ENCODE measurements at regions not wholly inside any gene's neighbourhood (a gene's known extent, or its start where the extent isn't known, plus 50 kb on each side); places are given as distances from the start of the nearest gene placed in this dataset.
"Not testable (repeated sequence)": the region's sequence is repeated elsewhere in the genome, so short reads cannot be mapped to it uniquely, and the experiment has no call there.

DNA sequence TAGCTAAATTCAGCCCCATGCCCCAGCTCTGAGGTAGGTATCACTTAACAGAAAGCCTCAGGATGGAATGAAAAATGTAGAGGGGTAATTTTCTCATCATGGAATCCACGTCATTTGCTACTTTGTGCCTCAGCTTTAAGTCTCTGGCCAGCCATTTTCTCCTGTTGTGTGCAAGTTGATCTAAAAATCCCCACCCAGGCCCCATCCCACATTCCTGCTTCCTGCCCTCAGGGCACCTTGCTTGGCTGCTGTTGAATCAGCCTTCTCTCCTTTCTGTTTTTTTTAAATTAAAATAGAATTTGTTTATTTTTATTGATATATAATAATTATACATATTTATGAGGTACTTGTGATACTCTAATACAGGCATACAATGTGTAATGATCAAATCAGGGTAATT is 179.9 kb upstream of the TSHZ3 start:
- DNase-seq (ENCODE audit: low spot score): no peak

DNA sequence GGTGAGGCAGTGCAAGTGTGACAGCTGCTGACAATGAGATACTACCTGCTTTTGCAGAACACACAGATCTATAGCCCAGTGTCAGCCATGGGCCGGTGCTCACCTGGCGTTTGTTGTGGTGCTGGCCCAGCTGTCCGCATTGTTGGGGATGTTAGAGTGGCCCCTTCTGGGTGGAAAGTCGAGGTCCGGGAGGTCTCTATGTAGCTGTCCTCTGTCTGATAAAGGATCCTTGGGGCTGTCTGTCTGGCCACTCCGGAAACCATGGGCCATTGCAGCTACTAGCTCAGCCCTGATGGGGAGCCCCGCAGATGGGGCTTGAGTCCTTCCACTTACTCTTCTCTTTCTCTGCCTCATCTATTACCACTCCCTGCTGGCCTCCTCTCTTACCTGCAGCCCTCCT is 181.5 kb upstream of the TSHZ3 start:
- no peak for DNase-seq (ENCODE audit: low spot score)

DNA sequence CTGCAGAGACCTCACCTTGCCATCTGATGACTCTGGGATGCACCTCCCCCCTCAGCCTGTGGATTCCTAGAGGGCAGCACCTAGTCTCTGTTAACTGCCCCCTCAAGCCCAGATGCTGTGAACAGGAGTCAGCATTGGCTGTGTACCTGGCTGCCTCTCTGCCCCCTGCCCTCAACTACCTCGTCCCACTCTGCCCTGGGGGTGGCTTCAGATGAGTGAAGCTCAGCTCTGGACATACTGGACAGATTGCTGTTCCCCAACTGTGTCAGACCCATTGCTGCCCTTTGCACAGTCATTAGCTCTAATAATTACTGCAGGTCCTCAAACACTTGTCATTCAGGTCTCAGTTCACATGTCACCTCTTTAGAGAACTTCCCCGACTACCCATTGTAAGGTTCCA is 182.1 kb upstream of the TSHZ3 start:
- no peak for DNase-seq (ENCODE audit: low spot score)

DNA sequence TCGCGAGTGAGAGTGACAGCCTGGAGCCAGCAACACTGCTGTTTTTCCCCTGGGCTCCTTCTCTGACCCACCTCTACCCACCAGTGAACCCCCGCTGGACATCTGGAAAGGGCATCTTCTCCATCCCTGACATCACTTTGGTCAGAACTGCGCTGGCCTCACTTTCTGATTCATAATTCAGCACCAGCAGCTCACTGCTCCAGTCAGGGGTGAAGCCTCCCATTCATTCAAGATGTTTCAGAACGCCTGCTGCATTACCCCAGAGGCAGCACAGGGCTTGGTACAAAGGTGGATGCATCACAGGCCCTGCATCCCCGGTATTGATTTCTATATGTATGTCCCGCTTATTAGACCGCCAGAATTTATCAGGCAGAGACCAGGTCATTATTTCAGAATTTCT is 182.8 kb upstream of the TSHZ3 start:
- DNase-seq (ENCODE audit: low spot score): no peak

DNA sequence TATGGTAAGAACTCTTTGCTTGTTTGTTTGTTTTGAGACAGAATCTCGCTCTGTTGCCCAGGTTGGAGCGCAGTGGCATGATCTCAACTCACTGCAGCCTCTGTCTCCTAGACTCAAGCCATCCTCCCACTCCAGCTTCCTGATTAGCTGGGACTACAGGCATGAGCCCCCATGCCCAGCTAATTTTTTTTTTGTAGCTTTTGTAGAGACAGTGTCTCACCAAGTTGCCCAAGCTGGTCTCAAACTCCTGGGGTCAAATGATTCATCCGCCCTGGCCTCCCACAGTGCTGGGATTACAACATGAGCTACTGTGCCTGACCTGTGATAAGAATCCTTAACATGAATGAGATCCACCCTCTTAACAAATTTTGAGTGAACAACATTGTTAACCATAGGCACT is 183.9 kb upstream of the TSHZ3 start:
- no peak for DNase-seq (ENCODE audit: low spot score)

DNA sequence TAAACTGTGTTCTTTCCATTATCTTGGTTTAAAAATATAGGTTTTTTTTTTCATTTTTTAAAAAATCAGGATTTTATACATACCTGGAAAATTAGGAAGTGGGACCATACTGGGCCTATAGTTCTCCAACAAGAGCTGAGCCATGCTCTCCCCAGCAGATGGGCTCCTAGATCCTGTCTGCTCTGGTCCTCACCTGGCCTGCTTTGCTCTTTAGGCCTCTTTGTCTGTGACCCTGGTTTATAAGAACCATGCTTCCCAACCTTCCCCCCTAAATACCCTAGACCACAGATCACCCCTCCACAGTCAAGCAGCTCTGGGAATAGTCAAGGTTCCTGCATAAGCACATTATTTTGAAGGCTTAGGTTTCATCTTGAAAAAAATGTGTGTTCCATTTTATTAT is 185.0 kb upstream of the TSHZ3 start:
- DNase-seq (ENCODE audit: low spot score): no peak

DNA sequence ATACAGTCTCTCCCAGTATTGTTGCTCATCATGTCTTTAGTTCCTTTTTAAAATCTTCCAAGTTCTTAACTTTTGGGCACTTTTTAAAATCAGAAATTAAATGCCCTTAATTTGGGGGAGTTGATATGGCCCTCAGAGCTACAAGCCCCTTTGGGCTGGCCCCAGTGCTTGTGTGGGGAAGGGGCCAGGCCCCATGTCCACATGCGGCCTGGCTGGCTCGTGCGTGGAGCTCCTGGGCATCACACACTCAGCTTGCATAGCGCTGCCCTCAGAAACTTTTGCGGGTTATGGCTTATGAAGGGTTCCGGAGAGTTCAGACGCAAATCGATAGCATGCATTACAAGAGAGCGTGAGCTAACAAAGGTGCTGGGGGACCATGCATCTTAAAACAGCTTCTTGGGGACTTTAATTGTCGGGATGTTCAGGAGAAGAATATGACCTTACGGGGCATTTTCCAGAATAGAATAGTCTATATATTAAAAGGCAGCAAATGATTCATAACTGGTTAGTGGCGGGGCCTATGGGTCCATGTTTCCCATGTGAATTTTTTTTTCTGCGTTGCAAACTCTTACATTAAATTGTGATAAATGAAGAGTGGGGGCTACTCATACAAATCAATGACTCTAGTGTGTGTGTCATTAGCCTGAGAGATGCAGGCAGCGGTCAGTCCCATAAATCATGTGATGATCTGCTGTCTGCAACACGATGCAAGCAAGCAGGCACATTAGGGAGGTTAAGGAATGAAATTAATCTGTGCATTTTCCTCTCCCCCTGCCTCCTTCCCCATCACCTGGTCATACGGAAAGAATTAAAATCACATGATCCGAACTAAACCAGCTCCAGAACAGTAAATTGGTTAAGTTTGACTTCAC is 185.8 kb upstream of the TSHZ3 start:
- no peak for DNase-seq (ENCODE audit: low spot score)

DNA sequence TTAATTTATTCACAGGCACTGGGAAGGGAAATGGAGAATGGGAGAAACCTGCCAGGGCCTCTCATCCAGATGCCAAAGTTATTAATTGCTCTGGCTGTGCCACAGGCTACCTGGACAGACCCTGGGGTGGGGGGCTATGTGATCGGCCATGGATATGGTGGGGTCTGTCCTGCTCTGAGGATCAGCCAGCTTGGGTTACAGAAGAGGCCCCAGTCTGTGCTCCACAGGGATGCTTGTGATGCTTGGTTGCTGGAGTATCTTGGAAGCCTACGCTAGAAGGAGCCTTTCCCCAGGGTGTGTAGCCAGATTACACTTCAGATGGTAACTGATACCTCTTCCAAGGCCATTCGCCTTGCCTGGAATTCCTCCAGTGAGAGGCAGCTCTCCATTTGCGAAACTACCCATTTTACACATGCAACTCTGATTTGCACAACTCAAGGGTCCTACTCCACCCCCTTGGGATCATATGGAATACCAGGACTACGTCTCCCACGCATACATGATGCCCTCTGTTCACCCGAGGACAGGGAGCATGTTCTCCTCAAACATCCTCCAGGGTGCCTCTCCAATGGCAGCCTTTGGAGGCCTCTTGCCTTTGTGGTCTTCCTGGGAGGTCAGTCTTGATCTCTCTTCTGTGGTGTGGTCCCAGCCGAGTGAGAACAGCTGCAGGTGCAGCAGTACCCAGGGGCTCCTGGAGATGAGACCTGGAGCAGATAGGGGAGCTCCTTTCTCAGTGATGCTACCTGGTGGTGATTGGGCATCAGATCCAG is 186.6 kb upstream of the TSHZ3 start:
- no peak for DNase-seq (ENCODE audit: low spot score)

DNA sequence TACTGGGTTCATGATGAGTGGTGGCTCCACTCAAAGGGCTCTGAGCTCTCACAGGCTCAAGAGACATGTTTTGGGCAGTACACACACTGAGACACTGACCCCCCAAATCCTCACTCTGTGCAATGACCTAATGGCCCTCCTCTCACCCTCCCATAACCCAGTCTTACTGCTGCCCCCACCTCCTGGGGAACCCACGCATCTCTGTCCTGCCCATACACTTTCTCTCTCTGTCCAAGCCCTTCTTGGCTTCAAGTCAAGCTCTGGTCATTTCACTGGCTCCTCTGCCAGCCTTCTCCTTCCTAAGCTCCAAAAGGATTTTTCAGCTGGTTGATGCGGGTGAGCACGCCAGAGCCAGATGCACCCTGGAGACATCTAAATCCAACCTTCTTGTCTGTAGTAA is 187.9 kb upstream of the TSHZ3 start:
- DNase-seq (ENCODE audit: low spot score): no peak

DNA sequence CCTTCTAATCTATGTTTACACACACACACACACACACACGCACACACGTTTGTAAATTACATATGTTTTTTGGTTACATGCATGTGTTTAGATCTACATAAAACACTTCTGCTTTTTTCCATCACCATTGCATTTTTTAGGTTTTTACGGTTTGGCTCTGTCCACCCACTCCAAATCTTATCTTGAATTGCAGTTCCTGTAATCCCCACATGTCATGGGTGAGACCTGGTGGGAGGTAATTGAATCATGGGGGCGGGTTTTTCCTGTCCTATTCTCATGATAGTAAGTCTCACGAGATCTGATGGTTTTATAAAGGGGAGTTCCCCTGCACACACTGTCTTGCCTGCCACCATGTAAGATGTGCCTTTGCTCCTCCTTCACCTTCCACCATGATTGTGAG is 188.7 kb upstream of the TSHZ3 start:
- not testable (repeated sequence) for DNase-seq (ENCODE audit: low spot score)

DNA sequence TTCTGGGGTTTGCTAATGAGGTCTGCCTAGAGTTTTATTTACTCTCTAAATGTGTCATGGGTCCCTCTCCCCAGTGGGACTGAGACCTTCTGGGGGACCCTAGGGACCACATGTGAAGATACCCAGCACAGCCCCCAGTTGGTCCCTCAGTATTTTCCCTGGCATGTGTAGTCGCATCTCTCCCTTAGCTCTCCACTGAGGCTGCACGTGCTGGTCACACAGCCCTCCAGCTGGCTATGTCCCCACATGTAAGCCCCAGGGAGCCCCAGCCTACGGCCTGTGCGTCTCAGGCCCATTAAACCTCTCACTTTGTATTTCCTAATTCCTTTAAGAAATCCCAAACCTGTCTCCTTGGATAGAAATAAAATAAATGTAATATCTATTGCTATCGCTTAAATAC is 189.6 kb upstream of the TSHZ3 start:
- no peak for DNase-seq (ENCODE audit: low spot score)

DNA sequence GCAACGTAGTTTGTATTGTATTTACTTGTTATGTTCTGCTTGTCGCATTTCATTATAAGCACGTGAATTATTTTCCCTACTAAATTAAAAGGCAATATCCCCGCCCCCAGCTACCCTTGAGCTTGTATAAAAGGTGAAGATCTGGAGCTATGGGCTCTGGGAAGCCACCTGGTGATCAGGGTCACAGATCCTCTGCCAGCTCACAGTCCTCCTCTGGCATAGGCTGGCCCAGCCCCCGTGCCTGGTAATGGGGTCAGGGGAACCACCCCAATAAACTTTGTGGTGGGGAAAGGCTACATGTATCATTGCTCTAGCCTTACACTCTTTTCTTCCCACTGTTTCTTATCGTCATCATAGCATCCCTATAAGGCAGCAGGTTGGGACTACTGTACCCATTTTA is 190.2 kb upstream of the TSHZ3 start:
- DNase-seq (ENCODE audit: low spot score): no peak

DNA sequence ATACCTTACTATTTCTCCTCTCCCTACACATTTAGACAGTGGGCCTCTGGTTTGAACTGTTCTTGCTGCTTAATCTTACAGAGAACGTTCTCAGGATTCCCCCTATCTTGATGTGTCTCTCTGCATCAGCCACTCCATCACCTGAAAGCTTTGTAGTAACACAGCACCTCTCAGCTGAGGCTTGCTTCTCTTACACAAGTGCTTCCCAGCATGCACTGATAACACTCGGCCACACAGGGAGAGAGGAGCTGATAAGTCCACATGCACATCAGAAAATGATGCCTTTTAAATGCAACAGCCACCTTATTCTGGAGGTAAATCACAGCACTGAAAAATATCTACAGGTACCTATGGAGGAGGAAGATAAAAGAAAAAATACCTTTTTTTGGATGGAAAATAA is 192.2 kb upstream of the TSHZ3 start:
- DNase-seq (ENCODE audit: low spot score): no peak

DNA sequence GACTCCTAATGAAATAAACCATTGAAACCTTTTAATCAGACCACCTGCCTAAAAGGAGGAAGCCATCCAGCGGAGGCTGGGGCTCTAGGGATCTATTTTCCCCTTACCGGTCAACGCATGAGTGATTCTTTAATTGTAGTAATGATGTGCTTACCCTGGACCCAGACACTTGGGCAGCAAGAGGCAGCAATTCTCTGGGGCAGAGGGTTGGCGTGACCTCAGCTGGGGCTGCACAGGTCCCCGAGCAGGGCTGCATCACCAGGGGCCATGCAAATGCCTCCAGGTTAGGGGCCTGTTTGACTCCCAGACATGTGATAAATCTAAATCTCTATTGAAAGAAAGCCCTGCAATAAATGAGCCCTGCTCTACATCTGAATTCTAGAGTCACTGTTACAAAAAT is 194.2 kb upstream of the TSHZ3 start:
- DNase-seq (ENCODE audit: low spot score): no peak

DNA sequence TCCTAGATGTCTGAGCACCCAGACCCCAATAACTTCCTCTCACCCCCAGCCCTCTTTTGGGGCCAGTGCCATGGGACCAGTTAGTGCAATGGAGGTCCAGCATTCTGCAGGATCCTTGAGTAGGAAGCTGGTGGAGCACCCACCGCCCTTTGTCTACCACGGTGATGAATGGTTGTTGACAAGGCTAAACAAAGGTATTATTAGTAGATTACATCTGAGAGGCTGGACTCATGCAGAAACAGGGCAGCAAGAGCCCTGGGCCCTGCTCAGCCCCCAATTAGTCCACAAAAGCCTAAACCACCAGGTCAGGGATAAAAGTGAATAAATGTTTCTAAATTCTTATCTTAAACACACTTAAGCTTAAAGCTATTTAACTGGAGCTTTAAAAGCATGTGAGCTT is 196.5 kb upstream of the TSHZ3 start:
- DNase-seq (ENCODE audit: low spot score): no peak

DNA sequence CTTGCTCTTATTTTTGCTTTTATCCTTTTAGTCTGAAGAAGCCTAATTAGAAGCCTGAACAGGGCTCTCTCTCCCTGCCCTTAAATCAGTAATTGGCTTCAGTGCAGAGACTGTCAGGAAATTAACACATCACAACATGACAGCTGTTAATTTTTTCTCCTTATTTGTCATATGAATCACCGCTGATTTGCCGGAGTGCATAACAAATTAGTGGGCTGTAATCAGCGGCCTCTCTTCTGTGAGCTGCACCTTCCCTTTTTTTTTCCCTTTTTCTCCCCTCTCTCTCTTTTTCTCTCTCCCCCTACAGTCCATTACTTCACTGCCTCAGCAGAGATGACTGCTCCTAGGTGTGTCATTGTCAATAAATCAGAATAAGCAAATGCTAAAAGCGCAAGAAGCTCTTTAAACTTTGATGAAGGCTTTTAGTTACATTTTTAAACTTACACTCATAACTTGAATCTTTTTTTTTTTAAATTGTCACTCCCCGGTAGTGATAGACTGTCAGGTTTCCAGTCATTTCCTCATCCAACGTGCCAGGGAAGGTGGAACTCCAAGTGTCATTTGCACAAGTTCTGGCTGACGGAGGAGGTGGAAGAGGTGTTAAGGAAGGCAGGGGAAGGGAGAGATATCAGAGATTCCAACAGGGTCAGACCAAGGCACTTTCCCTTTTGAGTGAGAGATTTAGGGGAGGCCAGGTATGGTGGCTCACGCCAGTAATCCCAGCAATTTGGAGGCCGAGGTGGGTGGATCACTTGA is 197.1 kb upstream of the TSHZ3 start:
- no peak for DNase-seq (ENCODE audit: low spot score)

DNA sequence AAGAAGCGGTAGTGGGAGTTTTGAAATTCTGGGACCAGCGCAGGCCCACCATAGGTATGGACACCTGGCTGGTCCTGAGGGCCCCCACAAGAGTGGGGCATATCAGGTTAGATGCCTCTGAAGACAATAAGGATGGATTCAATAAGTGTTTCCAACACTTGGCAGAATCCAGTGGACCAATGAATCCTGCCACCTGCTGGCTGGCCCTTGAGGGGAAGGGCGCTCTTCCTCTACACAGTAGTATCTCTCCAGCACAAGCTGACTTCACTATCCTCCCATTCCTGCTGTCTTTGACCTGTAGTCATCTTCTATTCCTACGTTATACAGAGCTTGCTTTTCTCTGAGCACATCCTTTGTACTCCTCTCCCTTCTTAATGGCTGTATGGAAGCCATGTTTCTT is 199.7 kb upstream of the TSHZ3 start:
- no peak for DNase-seq (ENCODE audit: low spot score)

DNA sequence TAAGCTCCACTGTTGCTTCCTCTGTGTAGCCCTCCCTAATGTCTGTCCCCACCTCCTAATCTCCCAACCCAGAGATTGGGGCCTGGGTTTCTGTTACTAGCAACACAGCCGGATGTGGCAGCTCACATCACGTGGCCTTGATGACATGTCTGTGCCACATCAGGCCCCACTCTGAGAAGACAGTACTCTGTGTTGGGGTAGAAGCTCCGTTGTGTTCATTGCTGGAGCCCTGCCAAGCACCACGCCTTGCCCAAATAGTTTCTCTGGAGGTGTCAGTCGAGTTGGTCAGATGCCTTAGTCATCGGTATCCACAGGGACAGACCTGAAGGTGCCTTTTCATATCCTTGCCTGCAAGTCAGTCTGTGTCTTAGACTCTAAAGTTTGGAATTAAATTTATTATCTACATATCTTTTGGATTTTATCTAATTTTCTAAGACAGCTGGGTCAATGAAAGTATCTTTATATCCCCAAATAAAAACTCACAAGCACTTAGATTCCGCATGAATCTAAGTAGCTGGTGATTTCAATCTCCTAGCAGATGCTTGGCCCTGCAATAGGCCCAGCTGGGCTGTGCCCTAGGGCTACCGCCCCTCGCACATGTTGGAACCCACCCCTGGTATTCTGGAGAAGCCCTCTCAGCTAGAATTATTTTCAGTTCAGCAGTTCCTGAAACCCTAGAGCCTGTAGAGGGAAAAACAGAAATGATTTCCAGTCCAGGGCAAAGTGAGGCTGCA is 204.0 kb upstream of the TSHZ3 start:
- no peak for DNase-seq (ENCODE audit: low spot score)

DNA sequence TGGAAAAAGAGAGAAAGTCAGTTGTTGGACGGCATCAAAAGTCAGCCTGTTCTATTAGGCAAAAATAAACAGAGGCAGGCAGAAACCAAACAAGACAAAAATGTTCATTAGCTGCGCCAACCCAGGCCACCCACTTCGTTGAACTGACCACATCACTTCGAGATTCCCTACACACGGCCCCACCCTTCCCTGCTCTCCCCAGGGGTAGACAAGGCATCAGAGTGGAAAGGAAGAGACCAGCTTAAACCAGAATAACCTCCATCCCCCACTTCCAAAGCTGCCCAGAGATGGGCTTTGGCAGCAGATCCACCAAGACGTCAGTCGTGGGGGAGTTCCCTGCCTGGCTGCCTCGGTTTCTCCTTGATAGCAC is 204.6 kb upstream of the TSHZ3 start:
- no peak for DNase-seq (ENCODE audit: low spot score)

DNA sequence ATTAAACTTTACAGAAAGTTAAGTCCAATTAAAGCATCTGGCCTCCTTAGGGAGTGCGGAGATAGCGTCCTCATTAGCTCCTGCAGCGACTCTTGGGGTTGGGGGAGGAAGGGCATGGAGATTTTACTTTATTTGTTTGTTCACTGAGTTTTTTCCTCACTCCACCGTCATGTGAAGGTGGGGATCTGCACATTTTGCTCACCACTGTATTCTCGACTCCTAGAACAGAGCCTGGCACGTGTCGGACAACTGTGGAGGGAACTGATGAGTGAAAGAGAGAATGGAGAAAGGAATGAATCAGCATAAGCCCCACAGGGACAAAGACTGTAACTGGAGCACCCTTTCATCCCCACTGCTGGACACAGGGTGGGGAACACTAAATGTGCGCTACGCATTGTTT is 205.1 kb upstream of the TSHZ3 start:
- DNase-seq (ENCODE audit: low spot score): no peak

DNA sequence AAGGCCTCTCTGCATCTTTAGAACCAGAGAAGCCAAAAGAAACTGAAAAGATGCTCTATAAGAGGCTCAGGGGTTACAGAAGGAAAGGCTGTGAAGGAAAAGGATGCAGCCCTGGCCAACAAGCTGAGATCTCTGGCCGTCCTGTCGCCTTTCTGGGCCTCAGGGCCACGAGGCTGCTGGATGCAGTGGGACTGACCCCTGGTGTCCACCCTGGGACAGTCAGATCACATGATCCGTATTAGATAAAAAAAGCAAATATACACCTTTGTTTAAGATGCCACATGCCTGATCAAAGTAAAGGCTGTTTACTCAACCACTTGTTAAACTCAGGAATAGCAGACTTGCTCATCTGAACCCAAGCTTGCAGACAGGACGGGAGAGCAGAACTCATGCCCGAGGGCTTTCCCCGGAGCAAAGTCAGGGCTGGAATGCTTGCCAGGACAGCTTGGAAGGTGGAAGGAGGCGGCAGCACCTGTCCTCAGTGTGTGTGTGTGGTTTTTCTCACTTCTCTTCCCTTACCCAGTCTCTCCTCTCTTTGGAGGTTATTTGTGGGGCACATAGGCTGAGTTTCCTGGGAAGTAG is 206.5 kb upstream of the TSHZ3 start:
- DNase-seq (ENCODE audit: low spot score): no peak

DNA sequence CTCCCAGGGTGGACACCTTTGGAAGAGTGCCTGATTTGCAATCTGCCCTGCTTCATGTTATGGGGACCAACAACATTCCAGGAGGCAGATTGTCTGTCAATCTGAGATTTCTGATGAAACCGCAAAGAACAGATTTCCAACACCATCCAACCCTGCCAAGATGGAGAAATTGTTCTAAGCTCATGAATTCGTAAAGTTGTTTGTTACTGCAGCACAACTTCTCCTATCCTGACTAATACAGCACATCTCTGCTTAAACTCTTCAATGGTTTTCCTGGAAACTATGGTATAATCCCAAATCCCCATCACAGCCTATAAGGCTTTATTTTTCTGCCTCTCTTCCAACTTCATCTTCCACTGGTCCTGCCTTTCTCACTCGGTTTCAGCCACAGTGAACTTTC is 210.3 kb upstream of the TSHZ3 start:
- no peak for DNase-seq (ENCODE audit: low spot score)
